ENCODE measurements at regions not wholly inside any gene's neighbourhood (a gene's known extent, or its start where the extent isn't known, plus 50 kb on each side); places are given as distances from the start of the nearest gene placed in this dataset.

GRCh38 chr7:156152390-156152789 lies 340.1 kb upstream of the SHH start:
- no peak for TF ChIP-seq EP300 (conservative IDR thresholded peaks at IDR 0.05; ENCODE audit: poor library complexity, severe bottlenecking)
- TF ChIP-seq TAF1 (IDR thresholded peaks at IDR 0.05; ENCODE audit: low read depth) = no peak
- TF ChIP-seq POLR2AphosphoS5 (IDR thresholded peaks at IDR 0.05) = no peak
- TF ChIP-seq MXI1 (conservative IDR thresholded peaks at IDR 0.05; ENCODE audit: poor library complexity, severe bottlenecking) = no peak
- no peak for TF ChIP-seq REST (IDR thresholded peaks at IDR 0.05; ENCODE audit: borderline replicate concordance)
- no peak for TF ChIP-seq SMC3 (conservative IDR thresholded peaks at IDR 0.05; ENCODE audit: poor library complexity)
- no peak for TF ChIP-seq CTCF (IDR thresholded peaks at IDR 0.05; ENCODE audit: poor library complexity, severe bottlenecking)
- TF ChIP-seq EZH2 (IDR thresholded peaks at IDR 0.05; ENCODE audit: borderline replicate concordance, insufficient read depth, low read length, poor library complexity, severe bottlenecking) = no peak
- no peaks in the 10 kb centered on the region for H3K36me3 ChIP-seq (ENCODE audit: insufficient read depth, low read length)
- no peak overlapping the region for H3K9ac ChIP-seq (ENCODE audit: low read length)
- H3K4me2 ChIP-seq (ENCODE audit: low read length) = no peak overlapping the region
- no peaks in the 10 kb centered on the region for H3F3A ChIP-seq (ENCODE audit: insufficient read depth, low read length, poor library complexity, severe bottlenecking)
- H3K79me2 ChIP-seq (replicated peaks; ENCODE audit: insufficient read depth, low read length) = no peaks in the 10 kb centered on the region
- no peak overlapping the region for H3K4me3 ChIP-seq (ENCODE audit: low read length)
- H4K20me1 ChIP-seq (ENCODE audit: insufficient read depth) = no peaks in the 10 kb centered on the region
- H3K27ac ChIP-seq (ENCODE audit: low read length) = no peak overlapping the region
- H3K27me3 ChIP-seq (ENCODE audit: insufficient read depth, low read depth, low read length) = no peaks in the 10 kb centered on the region
- no peak overlapping the region for H2AFZ ChIP-seq (ENCODE audit: low read depth, low read length)
- no peaks in the 10 kb centered on the region for H3K9me3 ChIP-seq (ENCODE audit: low read length)
- H3K9me2 ChIP-seq (ENCODE audit: insufficient read depth, low read length) = no peaks in the 10 kb centered on the region

GRCh38 chr7:156151658-156152057 lies 339.4 kb upstream of the SHH start:
- Histone ChIP-seq H3K9me2 (ENCODE audit: insufficient read depth, low read length) (no peaks in the 10 kb centered on the region), H3K4me3 (ENCODE audit: low read length) (no peak overlapping the region), H3K9ac (ENCODE audit: low read length) (no peak overlapping the region), H3K27me3 (ENCODE audit: insufficient read depth, low read depth, low read length) (no peaks in the 10 kb centered on the region), H2AFZ (ENCODE audit: low read depth, low read length) (no peak overlapping the region), H3K27ac (ENCODE audit: low read length) (no peak overlapping the region), H3F3A (ENCODE audit: insufficient read depth, low read length, poor library complexity, severe bottlenecking) (no peaks in the 10 kb centered on the region), H3K9me3 (ENCODE audit: low read length) (no peaks in the 10 kb centered on the region), H3K4me2 (ENCODE audit: low read length) (no peak overlapping the region), H3K79me2 (replicated peaks; ENCODE audit: insufficient read depth, low read length) (no peaks in the 10 kb centered on the region), H3K36me3 (ENCODE audit: insufficient read depth, low read length) (no peaks in the 10 kb centered on the region), H4K20me1 (ENCODE audit: insufficient read depth) (no peaks in the 10 kb centered on the region)
- TF ChIP-seq EZH2 (IDR thresholded peaks at IDR 0.05; ENCODE audit: borderline replicate concordance, insufficient read depth, low read length, poor library complexity, severe bottlenecking) (no peak), EP300 (conservative IDR thresholded peaks at IDR 0.05; ENCODE audit: poor library complexity, severe bottlenecking) (no peak), REST (IDR thresholded peaks at IDR 0.05; ENCODE audit: borderline replicate concordance) (no peak), SMC3 (conservative IDR thresholded peaks at IDR 0.05; ENCODE audit: poor library complexity) (no peak), RAD21 (conservative IDR thresholded peaks at IDR 0.05) (no peak), MXI1 (conservative IDR thresholded peaks at IDR 0.05; ENCODE audit: poor library complexity, severe bottlenecking) (no peak), CTCF (IDR thresholded peaks at IDR 0.05; ENCODE audit: poor library complexity, severe bottlenecking) (no peak), TAF1 (IDR thresholded peaks at IDR 0.05; ENCODE audit: low read depth) (no peak), POLR2AphosphoS5 (IDR thresholded peaks at IDR 0.05) (no peak)

Measured in neural cell (in vitro differentiated cells).